ENCODE measurements at regions not wholly inside any gene's neighbourhood (a gene's known extent, or its start where the extent isn't known, plus 50 kb on each side); places are given as distances from the start of the nearest gene placed in this dataset.

DNA sequence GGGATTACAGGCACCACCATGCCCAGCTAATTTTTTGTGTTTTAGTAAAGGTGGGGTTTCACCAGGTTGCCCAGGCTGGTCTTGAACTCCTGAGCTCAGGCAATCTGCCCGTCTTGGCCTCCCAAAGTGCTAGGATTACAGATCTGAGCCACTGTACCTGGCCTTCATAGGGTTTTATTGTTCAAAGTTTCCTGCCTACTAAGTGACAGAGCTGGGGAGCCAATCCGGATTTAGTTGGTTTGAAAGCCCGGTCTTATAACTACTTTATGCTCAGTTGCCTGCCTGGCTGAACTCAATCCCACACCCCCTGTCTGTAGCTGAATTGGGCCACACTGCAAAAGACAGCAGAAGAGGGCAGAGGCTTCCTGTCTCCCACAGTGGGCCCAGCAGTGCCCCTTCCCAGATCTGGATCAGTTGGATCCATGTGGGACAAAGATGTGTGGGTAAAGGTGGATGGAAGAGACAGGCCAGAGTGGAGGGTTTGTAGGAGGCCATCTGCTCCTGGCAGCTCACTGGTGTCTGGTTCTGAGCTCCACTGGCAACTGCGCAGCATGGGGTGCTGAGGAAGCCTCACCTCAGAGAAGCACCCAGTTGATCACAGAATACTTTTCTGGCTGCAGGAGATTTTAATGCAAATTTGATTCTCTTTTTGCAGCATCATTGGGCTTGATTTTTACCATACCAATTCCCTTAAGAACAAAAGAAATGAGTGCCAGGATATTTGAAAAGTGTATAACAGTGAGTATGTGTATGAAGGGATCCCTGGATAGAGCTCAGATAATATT lies 144.9 kb downstream of the DDX1 start:
- H3K27me3 Mint-ChIP-seq (ENCODE audit: low read depth in 2 of 2), result peaks cover 3 to 5% of the 10 kb centered on the region in 2 donors
- ATAC-seq, result no peak

GRCh38 chr2:15737314-15738224 lies 145.9 kb downstream of the DDX1 start:
- H3K4me3 Mint-ChIP-seq, result no peak overlapping the region
- Histone ChIP-seq H3K4me1 (ENCODE audit: control insufficient read depth, insufficient read depth, low read length) (no peaks in the 10 kb centered on the region), H3K27ac (ENCODE audit: low read length) (no peak overlapping the region), H3K36me3 (ENCODE audit: control insufficient read depth, insufficient read depth, low read length) (no peaks in the 10 kb centered on the region), H3K9me3 (ENCODE audit: control insufficient read depth, insufficient read depth, low read length) (no peaks in the 10 kb centered on the region), H3K4me3 (ENCODE audit: low read length) (no peak overlapping the region), H3K27me3 (ENCODE audit: control insufficient read depth, insufficient read depth, low read length) (no peaks in the 10 kb centered on the region)
- no peak overlapping the region for H3K27ac Mint-ChIP-seq
- H3K9me3 Mint-ChIP-seq, result no peaks in the 10 kb centered on the region
- WGBS (ENCODE audit: insufficient coverage), result 91% methylated on average over 5 of the region's 5 CpGs
- DNase-seq (no peak), ATAC-seq (no peak)
- H3K27me3 Mint-ChIP-seq (ENCODE audit: low read depth in 2 of 2), result peaks cover 5% of the 10 kb centered on the region in 2 donors
- TF ChIP-seq, protein P1, sequence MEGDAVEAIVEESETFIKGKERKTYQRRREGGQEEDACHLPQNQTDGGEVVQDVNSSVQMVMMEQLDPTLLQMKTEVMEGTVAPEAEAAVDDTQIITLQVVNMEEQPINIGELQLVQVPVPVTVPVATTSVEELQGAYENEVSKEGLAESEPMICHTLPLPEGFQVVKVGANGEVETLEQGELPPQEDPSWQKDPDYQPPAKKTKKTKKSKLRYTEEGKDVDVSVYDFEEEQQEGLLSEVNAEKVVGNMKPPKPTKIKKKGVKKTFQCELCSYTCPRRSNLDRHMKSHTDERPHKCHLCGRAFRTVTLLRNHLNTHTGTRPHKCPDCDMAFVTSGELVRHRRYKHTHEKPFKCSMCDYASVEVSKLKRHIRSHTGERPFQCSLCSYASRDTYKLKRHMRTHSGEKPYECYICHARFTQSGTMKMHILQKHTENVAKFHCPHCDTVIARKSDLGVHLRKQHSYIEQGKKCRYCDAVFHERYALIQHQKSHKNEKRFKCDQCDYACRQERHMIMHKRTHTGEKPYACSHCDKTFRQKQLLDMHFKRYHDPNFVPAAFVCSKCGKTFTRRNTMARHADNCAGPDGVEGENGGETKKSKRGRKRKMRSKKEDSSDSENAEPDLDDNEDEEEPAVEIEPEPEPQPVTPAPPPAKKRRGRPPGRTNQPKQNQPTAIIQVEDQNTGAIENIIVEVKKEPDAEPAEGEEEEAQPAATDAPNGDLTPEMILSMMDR (IDR thresholded peaks at IDR 0.05), result no peak
- intact Hi-C loops (cut with micrococcal nuclease), result no loop called here
- H3K4me1 Mint-ChIP-seq, result no peaks in the 10 kb centered on the region
- H3K36me3 Mint-ChIP-seq, result no peaks in the 10 kb centered on the region

More for the DNA sequence above, 144.9 kb downstream of the DDX1 start:
- no peaks in the 10 kb centered on the region for H3K27me3 ChIP-seq (ENCODE audit: control insufficient read depth, insufficient read depth, low read length)
- Mint-ChIP-seq H3K9me3 (no peaks in the 10 kb centered on the region), H3K36me3 (no peaks in the 10 kb centered on the region), H3K4me3 (no peak overlapping the region), H3K27ac (no peak overlapping the region), H3K4me1 (no peaks in the 10 kb centered on the region)
- H3K4me1 ChIP-seq (ENCODE audit: control insufficient read depth, insufficient read depth, low read length), result no peaks in the 10 kb centered on the region
- H3K9me3 ChIP-seq (ENCODE audit: control insufficient read depth, insufficient read depth, low read length), result no peaks in the 10 kb centered on the region
- no peak overlapping the region for H3K4me3 ChIP-seq (ENCODE audit: low read length)
- H3K27ac ChIP-seq (ENCODE audit: low read length), result no peak overlapping the region
- 87% methylated on average over 4 of the region's 4 CpGs for WGBS (ENCODE audit: insufficient coverage)
- intact Hi-C loops (cut with micrococcal nuclease), result no loop called here
- TF ChIP-seq, protein P1 (IDR thresholded peaks at IDR 0.05), result no peak
- no peaks in the 10 kb centered on the region for H3K36me3 ChIP-seq (ENCODE audit: control insufficient read depth, insufficient read depth, low read length)
- no peak for DNase-seq

GRCh38 chr2:15738225-15738546 lies 146.5 kb downstream of the DDX1 start:
- Mint-ChIP-seq H3K9me3 (no peaks in the 10 kb centered on the region), H3K27ac (no peak overlapping the region), H3K4me3 (no peak overlapping the region), H3K4me1 (no peaks in the 10 kb centered on the region), H3K27me3 (ENCODE audit: low read depth in 2 of 2) (peaks cover 5% of the 10 kb centered on the region in 2 donors), H3K36me3 (no peaks in the 10 kb centered on the region)
- no peaks in the 10 kb centered on the region for H3K4me1 ChIP-seq (ENCODE audit: control insufficient read depth, insufficient read depth, low read length)
- intact Hi-C loops (cut with micrococcal nuclease), result no loop called here
- no peaks in the 10 kb centered on the region for H3K27me3 ChIP-seq (ENCODE audit: control insufficient read depth, insufficient read depth, low read length)
- H3K27ac ChIP-seq (ENCODE audit: low read length), result no peak overlapping the region
- ATAC-seq, result no peak
- TF ChIP-seq, protein P1 (IDR thresholded peaks at IDR 0.05), result no peak
- 90% methylated on average over 4 of the region's 7 CpGs for WGBS (ENCODE audit: insufficient coverage)
- no peaks in the 10 kb centered on the region for H3K36me3 ChIP-seq (ENCODE audit: control insufficient read depth, insufficient read depth, low read length)
- no peak for DNase-seq
- no peaks in the 10 kb centered on the region for H3K9me3 ChIP-seq (ENCODE audit: control insufficient read depth, insufficient read depth, low read length)
- H3K4me3 ChIP-seq (ENCODE audit: low read length), result no peak overlapping the region
